ENCODE measurements at regions not wholly inside any gene's neighbourhood (a gene's known extent, or its start where the extent isn't known, plus 50 kb on each side); places are given as distances from the start of the nearest gene placed in this dataset.

DNA sequence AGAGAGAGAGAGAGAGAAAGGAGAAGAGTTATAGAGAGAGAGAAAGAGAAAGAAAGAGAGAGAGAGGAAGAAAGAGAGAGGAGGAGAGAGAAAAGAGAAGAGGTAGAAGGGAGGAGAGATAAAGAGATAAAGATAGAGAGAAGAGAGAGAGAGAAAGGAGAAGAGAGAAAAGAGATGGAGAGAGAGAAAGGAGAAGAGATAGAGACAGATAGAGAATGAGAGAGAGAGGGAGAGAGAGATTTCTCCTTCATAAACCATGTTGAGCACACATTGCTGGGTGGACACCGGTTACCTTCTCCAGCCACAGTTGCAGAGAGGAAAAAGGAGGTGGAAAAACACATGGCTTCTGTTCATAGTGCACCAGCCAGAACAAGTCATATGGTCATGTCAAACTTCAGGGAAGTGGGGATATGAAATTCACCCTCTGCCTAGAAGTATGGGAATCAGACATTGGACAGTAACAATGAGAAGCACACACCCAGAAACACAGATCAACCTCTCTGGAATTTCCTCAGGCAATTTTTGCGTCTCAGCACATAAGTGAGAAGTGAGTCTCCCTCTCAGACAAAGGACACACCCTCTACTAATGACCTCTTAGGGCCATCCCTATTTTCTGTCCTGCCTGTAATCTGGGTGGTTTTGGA is 172.5 kb upstream of the SVIL start (continued):
- TF ChIP-seq, protein P1, sequence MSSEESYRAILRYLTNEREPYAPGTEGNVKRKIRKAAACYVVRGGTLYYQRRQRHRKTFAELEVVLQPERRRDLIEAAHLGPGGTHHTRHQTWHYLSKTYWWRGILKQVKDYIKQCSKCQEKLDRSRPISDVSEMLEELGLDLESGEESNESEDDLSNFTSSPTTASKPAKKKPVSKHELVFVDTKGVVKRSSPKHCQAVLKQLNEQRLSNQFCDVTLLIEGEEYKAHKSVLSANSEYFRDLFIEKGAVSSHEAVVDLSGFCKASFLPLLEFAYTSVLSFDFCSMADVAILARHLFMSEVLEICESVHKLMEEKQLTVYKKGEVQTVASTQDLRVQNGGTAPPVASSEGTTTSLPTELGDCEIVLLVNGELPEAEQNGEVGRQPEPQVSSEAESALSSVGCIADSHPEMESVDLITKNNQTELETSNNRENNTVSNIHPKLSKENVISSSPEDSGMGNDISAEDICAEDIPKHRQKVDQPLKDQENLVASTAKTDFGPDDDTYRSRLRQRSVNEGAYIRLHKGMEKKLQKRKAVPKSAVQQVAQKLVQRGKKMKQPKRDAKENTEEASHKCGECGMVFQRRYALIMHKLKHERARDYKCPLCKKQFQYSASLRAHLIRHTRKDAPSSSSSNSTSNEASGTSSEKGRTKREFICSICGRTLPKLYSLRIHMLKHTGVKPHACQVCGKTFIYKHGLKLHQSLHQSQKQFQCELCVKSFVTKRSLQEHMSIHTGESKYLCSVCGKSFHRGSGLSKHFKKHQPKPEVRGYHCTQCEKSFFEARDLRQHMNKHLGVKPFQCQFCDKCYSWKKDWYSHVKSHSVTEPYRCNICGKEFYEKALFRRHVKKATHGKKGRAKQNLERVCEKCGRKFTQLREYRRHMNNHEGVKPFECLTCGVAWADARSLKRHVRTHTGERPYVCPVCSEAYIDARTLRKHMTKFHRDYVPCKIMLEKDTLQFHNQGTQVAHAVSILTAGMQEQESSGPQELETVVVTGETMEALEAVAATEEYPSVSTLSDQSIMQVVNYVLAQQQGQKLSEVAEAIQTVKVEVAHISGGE (CRISPR knock-in tag; IDR thresholded peaks at IDR 0.05), result no peak
- no peak for TF ChIP-seq YY1 (IDR thresholded peaks at IDR 0.05; ENCODE audit: low read depth, low read length)

DNA sequence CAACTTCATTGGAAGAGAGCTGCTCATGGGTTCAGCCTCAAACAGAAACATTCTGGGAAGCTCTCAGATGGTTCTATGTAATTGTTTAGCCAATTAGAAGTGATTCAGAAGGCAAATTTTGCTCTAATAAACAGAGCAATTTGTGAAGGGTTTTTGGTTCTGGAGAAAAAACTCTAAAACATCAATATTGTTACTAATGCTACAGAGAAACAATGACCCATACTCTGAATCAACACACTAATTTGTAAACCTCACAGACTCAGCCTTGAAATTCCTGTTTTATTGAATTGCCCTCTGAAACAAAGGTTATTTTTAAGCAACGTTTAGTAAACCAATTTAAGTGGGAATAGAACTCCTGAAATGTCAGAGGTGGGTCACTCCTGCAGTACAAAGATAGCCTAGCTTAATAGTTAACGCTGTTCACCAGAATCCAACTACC is 171.6 kb upstream of the SVIL start:
- CTCF ChIA-PET, result no interaction called here
- no TSS peak for BruUV-seq (replicated peaks)
- no peaks in the 10 kb centered on the region for H3K36me3 ChIP-seq (ENCODE audit: control insufficient read depth in 2 of 2, insufficient read depth in 2 of 2, low read length in 1 of 2)
- TF ChIP-seq KAT2A (conservative IDR thresholded peaks at IDR 0.05; ENCODE audit: control insufficient read depth, low read depth, low read length), result no peak
- TF ChIP-seq CEBPB (IDR thresholded peaks at IDR 0.05; ENCODE audit: borderline replicate concordance in 1 of 2, low read depth in 2 of 2, low read length in 2 of 2), result no peak
- TF ChIP-seq CHD4 (IDR thresholded peaks at IDR 0.05), result no peak
- TF ChIP-seq PML (IDR thresholded peaks at IDR 0.05; ENCODE audit: low read length), result no peak
- TF ChIP-seq SMC3 (IDR thresholded peaks at IDR 0.05; ENCODE audit: borderline replicate concordance, low read length), result no peak
- TF ChIP-seq, protein P2, sequence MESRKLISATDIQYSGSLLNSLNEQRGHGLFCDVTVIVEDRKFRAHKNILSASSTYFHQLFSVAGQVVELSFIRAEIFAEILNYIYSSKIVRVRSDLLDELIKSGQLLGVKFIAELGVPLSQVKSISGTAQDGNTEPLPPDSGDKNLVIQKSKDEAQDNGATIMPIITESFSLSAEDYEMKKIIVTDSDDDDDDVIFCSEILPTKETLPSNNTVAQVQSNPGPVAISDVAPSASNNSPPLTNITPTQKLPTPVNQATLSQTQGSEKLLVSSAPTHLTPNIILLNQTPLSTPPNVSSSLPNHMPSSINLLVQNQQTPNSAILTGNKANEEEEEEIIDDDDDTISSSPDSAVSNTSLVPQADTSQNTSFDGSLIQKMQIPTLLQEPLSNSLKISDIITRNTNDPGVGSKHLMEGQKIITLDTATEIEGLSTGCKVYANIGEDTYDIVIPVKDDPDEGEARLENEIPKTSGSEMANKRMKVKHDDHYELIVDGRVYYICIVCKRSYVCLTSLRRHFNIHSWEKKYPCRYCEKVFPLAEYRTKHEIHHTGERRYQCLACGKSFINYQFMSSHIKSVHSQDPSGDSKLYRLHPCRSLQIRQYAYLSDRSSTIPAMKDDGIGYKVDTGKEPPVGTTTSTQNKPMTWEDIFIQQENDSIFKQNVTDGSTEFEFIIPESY (IDR thresholded peaks at IDR 0.05), result no peak
- TF ChIP-seq, protein P3, sequence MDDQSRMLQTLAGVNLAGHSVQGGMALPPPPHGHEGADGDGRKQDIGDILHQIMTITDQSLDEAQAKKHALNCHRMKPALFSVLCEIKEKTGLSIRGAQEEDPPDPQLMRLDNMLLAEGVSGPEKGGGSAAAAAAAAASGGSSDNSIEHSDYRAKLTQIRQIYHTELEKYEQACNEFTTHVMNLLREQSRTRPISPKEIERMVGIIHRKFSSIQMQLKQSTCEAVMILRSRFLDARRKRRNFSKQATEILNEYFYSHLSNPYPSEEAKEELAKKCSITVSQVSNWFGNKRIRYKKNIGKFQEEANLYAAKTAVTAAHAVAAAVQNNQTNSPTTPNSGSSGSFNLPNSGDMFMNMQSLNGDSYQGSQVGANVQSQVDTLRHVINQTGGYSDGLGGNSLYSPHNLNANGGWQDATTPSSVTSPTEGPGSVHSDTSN (IDR thresholded peaks at IDR 0.05; ENCODE audit: insufficient replicate concordance, low read depth, low read length), result no peak
- TF ChIP-seq, protein P4, sequence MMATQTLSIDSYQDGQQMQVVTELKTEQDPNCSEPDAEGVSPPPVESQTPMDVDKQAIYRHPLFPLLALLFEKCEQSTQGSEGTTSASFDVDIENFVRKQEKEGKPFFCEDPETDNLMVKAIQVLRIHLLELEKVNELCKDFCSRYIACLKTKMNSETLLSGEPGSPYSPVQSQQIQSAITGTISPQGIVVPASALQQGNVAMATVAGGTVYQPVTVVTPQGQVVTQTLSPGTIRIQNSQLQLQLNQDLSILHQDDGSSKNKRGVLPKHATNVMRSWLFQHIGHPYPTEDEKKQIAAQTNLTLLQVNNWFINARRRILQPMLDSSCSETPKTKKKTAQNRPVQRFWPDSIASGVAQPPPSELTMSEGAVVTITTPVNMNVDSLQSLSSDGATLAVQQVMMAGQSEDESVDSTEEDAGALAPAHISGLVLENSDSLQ (IDR thresholded peaks at IDR 0.05), result no peak
- TF ChIP-seq BRCA1 (IDR thresholded peaks at IDR 0.05; ENCODE audit: low read depth, low read length), result no peak
- TF ChIP-seq SRF (IDR thresholded peaks at IDR 0.05; ENCODE audit: low read depth in 2 of 2, low read length in 2 of 2), result no peak
- in situ Hi-C loops (cut with MboI) (no loop called here), intact Hi-C loops (cut with micrococcal nuclease; ENCODE audit: unreplicated experiment) (no loop called here)
- H3K9ac ChIP-seq (ENCODE audit: control insufficient read depth, insufficient read depth, low read length), result no peak overlapping the region
- H2AFZ ChIP-seq (ENCODE audit: control insufficient read depth, low read depth, low read length), result no peak overlapping the region
- H3K79me2 ChIP-seq (ENCODE audit: control insufficient read depth, insufficient read depth, low read length), result no peaks in the 10 kb centered on the region
- no peaks in the 10 kb centered on the region for H4K20me1 ChIP-seq (ENCODE audit: control insufficient read depth, insufficient read depth)
- DNase-seq (ENCODE audit: low read depth, low spot score) (no peak), FAIRE-seq (no peak), ATAC-seq (no peak)
- H3K27ac ChIP-seq (ENCODE audit: control insufficient read depth, insufficient read depth), result no peak overlapping the region
- POLR2A ChIA-PET, result no interaction called here
- 5% methylated on average over 2 of the region's 2 CpGs for WGBS (ENCODE audit: insufficient coverage, insufficient replicate concordance, low lambda C conversion rate, missing lambda C conversion rate)
- H3K4me3 ChIP-seq, result no peak overlapping the region
- H3K9me3 ChIP-seq (replicated peaks; ENCODE audit: control insufficient read depth, insufficient read depth, low read length), result no peaks in the 10 kb centered on the region
- H3K4me1 ChIP-seq (ENCODE audit: control insufficient read depth, insufficient read depth, low read length), result no peaks in the 10 kb centered on the region
- RAD21 ChIA-PET (ENCODE audit: unreplicated experiment), result no interaction called here
- no peaks in the 10 kb centered on the region for H3K27me3 ChIP-seq (replicated peaks in 1 of 2; ENCODE audit: control insufficient read depth in 2 of 2, insufficient read depth in 2 of 2, low read length in 1 of 2)
- SMC1A ChIA-PET (ENCODE audit: uncharacterized antibody, unreplicated experiment), result no interaction called here
- no peak overlapping the region for H3K4me2 ChIP-seq (ENCODE audit: control insufficient read depth, insufficient read depth)
